ENCODE measurements at regions not wholly inside any gene's neighbourhood (a gene's known extent, or its start where the extent isn't known, plus 50 kb on each side); places are given as distances from the start of the nearest gene placed in this dataset.
"Not testable (repeated sequence)": the region's sequence is repeated elsewhere in the genome, so short reads cannot be mapped to it uniquely, and the experiment has no call there.

- not testable (repeated sequence) for FAIRE-seq
- peak; percentile 47 for DNase-seq (ENCODE audit: low spot score)
These were observed 132.8 kb upstream of the SPRED1 start for GRCh38 chr15:38119865-38120264.

- DNase-seq (ENCODE audit: low spot score) (peak; percentile 66), FAIRE-seq (no peak)
These were observed 125.3 kb upstream of the SPRED1 start for GRCh38 chr15:38127306-38127771.

GRCh38 chr15:38128341-38128781, 124.3 kb upstream of the SPRED1 start:
- peak; percentile 11 for DNase-seq (ENCODE audit: low spot score)
- no peak for FAIRE-seq

- no peak for FAIRE-seq
- DNase-seq (ENCODE audit: low spot score): no peak
These were observed 123.7 kb upstream of the SPRED1 start for GRCh38 chr15:38128921-38129320.

- FAIRE-seq: peak; percentile 73
- peak; percentile 80 for DNase-seq (ENCODE audit: low spot score)
These were observed 123.0 kb upstream of the SPRED1 start for GRCh38 chr15:38129531-38130204.

- DNase-seq (ENCODE audit: low spot score): no peak
- no peak for FAIRE-seq
These were observed 122.5 kb upstream of the SPRED1 start for GRCh38 chr15:38130205-38130567.

GRCh38 chr15:38130740-38131498, 121.7 kb upstream of the SPRED1 start:
- DNase-seq (ENCODE audit: low spot score) (peak; percentile 80), FAIRE-seq (peak; percentile 72)

GRCh38 chr15:38134252-38134651, 118.4 kb upstream of the SPRED1 start:
- FAIRE-seq (no peak), DNase-seq (ENCODE audit: low spot score) (no peak)

GRCh38 chr15:38142195-38142594, 110.4 kb upstream of the SPRED1 start:
- FAIRE-seq; DNase-seq (ENCODE audit: low spot score): not testable (repeated sequence)

- DNase-seq (ENCODE audit: low spot score) (no peak), FAIRE-seq (no peak)
These were observed 107.7 kb upstream of the SPRED1 start for GRCh38 chr15:38144921-38145320.

GRCh38 chr15:38145651-38146111, 107.0 kb upstream of the SPRED1 start:
- FAIRE-seq: no peak
- no peak for DNase-seq (ENCODE audit: low spot score)

- FAIRE-seq: no peak
- DNase-seq (ENCODE audit: low spot score): no peak
These were observed 105.4 kb upstream of the SPRED1 start for GRCh38 chr15:38147246-38147645.

- FAIRE-seq (no peak), DNase-seq (ENCODE audit: low spot score) (no peak)
These were observed 104.2 kb upstream of the SPRED1 start for GRCh38 chr15:38148471-38148870.

GRCh38 chr15:38149315-38149714, 103.3 kb upstream of the SPRED1 start:
- no peak for DNase-seq (ENCODE audit: low spot score)
- FAIRE-seq: no peak

- no peak for FAIRE-seq
- no peak for DNase-seq (ENCODE audit: low spot score)
These were observed 102.5 kb upstream of the SPRED1 start for GRCh38 chr15:38150148-38150547.

- FAIRE-seq (no peak), DNase-seq (ENCODE audit: low spot score) (no peak)
These were observed 101.8 kb upstream of the SPRED1 start for GRCh38 chr15:38150794-38151193.

- DNase-seq (ENCODE audit: low spot score) (no peak), FAIRE-seq (no peak)
These were observed 98.9 kb upstream of the SPRED1 start for GRCh38 chr15:38153781-38154180.

GRCh38 chr15:38154255-38154654, 98.4 kb upstream of the SPRED1 start:
- no peak for FAIRE-seq

GRCh38 chr15:38154837-38155236, 97.8 kb upstream of the SPRED1 start:
- DNase-seq (ENCODE audit: low spot score) (no peak), FAIRE-seq (no peak)

More at GRCh38 chr15:38154255-38154654, 98.4 kb upstream of the SPRED1 start:
- no peak for DNase-seq (ENCODE audit: low spot score)

- DNase-seq (ENCODE audit: low spot score) (no peak), FAIRE-seq (no peak)
These were observed 89.0 kb upstream of the SPRED1 start for GRCh38 chr15:38163658-38164057.

- no peak for DNase-seq (ENCODE audit: low spot score)
- no peak for FAIRE-seq
These were observed 88.6 kb upstream of the SPRED1 start for GRCh38 chr15:38164061-38164460.

GRCh38 chr15:38164507-38164906, 88.1 kb upstream of the SPRED1 start:
- no peak for FAIRE-seq
- no peak for DNase-seq (ENCODE audit: low spot score)

Measured in RCC 7860 (cell line).